ENCODE measurements at regions not wholly inside any gene's neighbourhood (a gene's known extent, or its start where the extent isn't known, plus 50 kb on each side); places are given as distances from the start of the nearest gene placed in this dataset.

DNA sequence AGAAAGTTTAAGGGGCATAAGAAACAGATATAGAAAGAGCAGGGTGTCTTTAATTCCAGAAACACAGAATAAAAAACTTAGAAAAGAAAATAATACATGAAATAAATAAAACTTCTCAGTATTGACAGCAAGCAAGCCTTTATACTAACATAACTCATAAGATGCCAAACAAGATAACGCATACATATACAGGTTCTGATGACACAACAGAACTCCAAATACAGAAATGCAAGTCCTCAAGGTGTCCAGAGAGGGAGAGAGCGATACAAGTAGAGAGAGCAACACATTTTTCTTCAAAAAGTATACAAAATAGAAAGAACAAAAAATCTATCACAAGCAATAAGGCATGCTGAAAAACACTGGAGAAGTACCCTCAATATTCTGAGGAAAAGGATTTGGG is 314.6 kb upstream of the POM121L12 start:
- TF ChIP-seq EZH2 (IDR thresholded peaks at IDR 0.05) = no peak
- no peak for TF ChIP-seq POLR2AphosphoS5 (IDR thresholded peaks at IDR 0.05; ENCODE audit: borderline replicate concordance, low read depth, low read length)
- TF ChIP-seq FOXP2 (optimal IDR thresholded peaks at IDR 0.05; ENCODE audit: control extremely low read depth, extremely low read length, insufficient read depth) = no peak
